IMR-90 (cell line): ENCODE measurements at regions not wholly inside any gene's neighbourhood (a gene's known extent, or its start where the extent isn't known, plus 50 kb on each side); places are given as distances from the start of the nearest gene placed in this dataset.

Experiments used
- ATAC-seq: fragments of 200-7000 bp; cut with Tn5 transposase; 2 replicates; pipeline ENCODE4 v1.9.1; 2020; ENCODE audit warnings: low read depth, mild to moderate bottlenecking, moderate library complexity
- BruUV-seq: library from RNA; stranded (reverse); fragments of 400-500 nt; replicated peaks from 2 replicates; lab custom pipeline; 2021; lab: Mats Ljungman, UMichigan
- CTCF ChIA-PET: fragments of 300-600 bp; formaldehyde crosslinking; extraction: SDS; loops from one replicate; lab custom pipeline; 2021; ENCODE audit warnings: antibody characterized with exemption; lab: Yijun Ruan, JAX
- POLR2A ChIA-PET: fragments of 300-600 bp; sonication (Branson Sonifier 250); formaldehyde crosslinking; loops from one replicate; lab custom pipeline; 2022; ENCODE audit warnings: antibody characterized with exemption; ENCODE audit not compliant: unreplicated experiment; lab: Charles Lee
- DNase-seq: peaks from one replicate; pipeline ENCODE4 v3.0.0; 2013
- H2AFZ ChIP-seq: replicated peaks from 2 replicates; pipeline ENCODE3; 2013; ENCODE audit warnings: low read length, mild to moderate bottlenecking; ENCODE audit not compliant: poor library complexity
- H2AK5ac ChIP-seq: 2 replicates; pipeline ENCODE4 v1.6.1; 2013; ENCODE audit warnings: low read depth, low read length, inconsistent platforms
- H2AK9ac ChIP-seq: replicated peaks from 2 replicates; pipeline ENCODE3; 2013; ENCODE audit warnings: mild to moderate bottlenecking, low read depth, low read length, moderate library complexity; ENCODE audit not compliant: poor library complexity
- H2BK120ac ChIP-seq: 2 replicates; pipeline ENCODE4 v1.6.1; 2013; ENCODE audit warnings: low read depth, low read length, inconsistent platforms
- H2BK15ac ChIP-seq: 3 replicates; pipeline ENCODE4 v1.6.1; 2013; ENCODE audit warnings: low read depth, low read length, inconsistent platforms
- H2BK20ac ChIP-seq: 2 replicates; pipeline ENCODE4 v1.6.1; 2013; ENCODE audit warnings: low read depth, mild to moderate bottlenecking, inconsistent platforms, low read length, moderate library complexity
- H2BK5ac ChIP-seq: 2 replicates; pipeline ENCODE4 v1.6.1; 2013; ENCODE audit warnings: mild to moderate bottlenecking, low read depth, low read length, inconsistent platforms; ENCODE audit not compliant: poor library complexity, severe bottlenecking
- H3K14ac ChIP-seq: replicated peaks from 2 replicates; pipeline ENCODE4 v1.6.1; 2013; ENCODE audit warnings: low read depth, low read length, inconsistent platforms
- H3K18ac ChIP-seq: 2 replicates; pipeline ENCODE4 v1.6.1; 2013; ENCODE audit warnings: low read depth, low read length, control low read depth
- H3K23ac ChIP-seq: 2 replicates; pipeline ENCODE4 v1.6.1; 2013; ENCODE audit warnings: low read depth, low read length, inconsistent platforms
- H3K27ac ChIP-seq: 2 replicates; pipeline ENCODE4 v1.5.1; 2013; ENCODE audit warnings: mild to moderate bottlenecking, control low read depth, low read length; ENCODE audit not compliant: insufficient read depth
- H3K27me3 ChIP-seq: 2 replicates; pipeline ENCODE4 v1.6.1; 2013; ENCODE audit warnings: low read length; ENCODE audit not compliant: control insufficient read depth, insufficient read depth
- H3K36me3 ChIP-seq: 2 replicates; pipeline ENCODE4 v1.6.1; 2013; ENCODE audit warnings: low read length, mixed read lengths; ENCODE audit not compliant: control insufficient read depth, insufficient read depth
- H3K4ac ChIP-seq: 2 replicates; pipeline ENCODE4 v1.6.1; 2013; ENCODE audit warnings: low read depth, low read length, inconsistent platforms
- H3K4me1 ChIP-seq: 2 replicates; pipeline ENCODE4 v1.6.1; 2013; ENCODE audit warnings: low read length, mixed read lengths; ENCODE audit not compliant: control insufficient read depth, insufficient read depth
- H3K4me2 ChIP-seq: 2 replicates; pipeline ENCODE4 v1.6.1; 2013; ENCODE audit warnings: low read depth, mild to moderate bottlenecking, control low read depth, low read length, moderate library complexity
- H3K4me3 ChIP-seq: 2 replicates; pipeline ENCODE4 v1.5.1; 2013; ENCODE audit warnings: low read depth, mild to moderate bottlenecking, control low read depth, low read length, moderate library complexity; ENCODE audit not compliant: insufficient read depth
- H3K56ac ChIP-seq: 2 replicates; pipeline ENCODE4 v1.6.1; 2013; ENCODE audit warnings: low read length, inconsistent platforms; ENCODE audit not compliant: insufficient read depth; ENCODE audit errors: extremely low read depth
- H3K79me1 ChIP-seq, 2 experiments: 2 replicates each; pipeline ENCODE4 v1.6.1; 2013; ENCODE audit warnings: low read length in 2 of 2, inconsistent platforms in 1 of 2, low read depth in 1 of 2
- H3K9ac ChIP-seq: 2 replicates; pipeline ENCODE4 v1.6.1; 2013; ENCODE audit warnings: low read depth, low read length, control low read depth
- H3K9me1 ChIP-seq: 2 replicates; pipeline ENCODE4 v1.6.1; 2013; ENCODE audit warnings: low read length, inconsistent platforms; ENCODE audit not compliant: insufficient read depth
- H3K9me3 ChIP-seq: 2 replicates; pipeline ENCODE4 v1.6.1; 2013; ENCODE audit warnings: low read length; ENCODE audit not compliant: control insufficient read depth, insufficient read depth
- H4K20me1 ChIP-seq: 2 replicates; pipeline ENCODE4 v1.6.1; 2013; ENCODE audit warnings: low read length, inconsistent platforms; ENCODE audit not compliant: insufficient read depth
- H4K5ac ChIP-seq: 2 replicates; pipeline ENCODE4 v1.6.1; 2013; ENCODE audit warnings: mild to moderate bottlenecking, low read depth, low read length, control low read depth
- H4K8ac ChIP-seq, 2 experiments: 2 replicates each; pipeline ENCODE4 v1.6.1; 2013; ENCODE audit warnings: low read depth in 2 of 2, low read length in 2 of 2, control low read depth in 1 of 2, inconsistent platforms in 1 of 2
- H4K91ac ChIP-seq: 2 replicates; pipeline ENCODE4 v1.6.1; 2013; ENCODE audit warnings: low read depth, low read length, inconsistent platforms; ENCODE audit not compliant: insufficient read depth
- BHLHE40 ChIP-seq: fragments of 150-350 bp; IDR thresholded peaks from 2 replicates; pipeline ENCODE4 v1.6.1; 2016; ENCODE audit warnings: mild to moderate bottlenecking, low read depth, low read length
- CEBPB ChIP-seq: IDR thresholded peaks from 2 replicates; pipeline ENCODE4 v1.6.1; 2012; ENCODE audit warnings: low read depth, low read length, improper control_type of control experiment
- CHD1 ChIP-seq: IDR thresholded peaks from 2 replicates; pipeline ENCODE4 v1.6.1; 2012; ENCODE audit warnings: low read depth, low read length, improper control_type of control experiment
- CTCF ChIP-seq: conservative IDR thresholded peaks from 2 replicates; pipeline ENCODE4 v1.5.1; 2012; ENCODE audit warnings: mild to moderate bottlenecking, low read depth, low read length, improper control_type of control experiment
- ELK1 ChIP-seq: fragments of 150-350 bp; IDR thresholded peaks from 2 replicates; pipeline ENCODE4 v1.6.1; 2016; ENCODE audit warnings: low read depth, mild to moderate bottlenecking, low read length, moderate library complexity, borderline replicate concordance
- FOS ChIP-seq: fragments of 150-350 bp; IDR thresholded peaks from 2 replicates; pipeline ENCODE4 v1.6.1; 2016; ENCODE audit warnings: low read depth, low read length
- MAZ ChIP-seq: IDR thresholded peaks from 2 replicates; pipeline ENCODE4 v1.6.1; 2012; ENCODE audit warnings: low read depth, mild to moderate bottlenecking, low read length, improper control_type of control experiment, moderate library complexity, borderline replicate concordance
- MXI1 ChIP-seq: IDR thresholded peaks from 2 replicates; pipeline ENCODE4 v1.6.1; 2012; ENCODE audit warnings: low read depth, mild to moderate bottlenecking, low read length, moderate library complexity, borderline replicate concordance
- NFE2L2 ChIP-seq: fragments of 150-350 bp; IDR thresholded peaks from 2 replicates; pipeline ENCODE4 v1.6.1; 2016; ENCODE audit warnings: low read depth, mild to moderate bottlenecking, low read length
- POLR2A ChIP-seq: IDR thresholded peaks from 2 replicates; pipeline ENCODE4 v1.6.1; 2012; ENCODE audit warnings: mild to moderate bottlenecking, low read depth, low read length
- RAD21 ChIP-seq: IDR thresholded peaks from 2 replicates; pipeline ENCODE4 v1.6.1; 2012; ENCODE audit warnings: low read length, improper control_type of control experiment
- RCOR1 ChIP-seq: IDR thresholded peaks from 2 replicates; pipeline ENCODE4 v1.6.1; 2012; ENCODE audit warnings: mild to moderate bottlenecking, low read length, improper control_type of control experiment; ENCODE audit not compliant: insufficient replicate concordance
- RFX5 ChIP-seq: IDR thresholded peaks from 2 replicates; pipeline ENCODE4 v1.8.0; 2012; ENCODE audit warnings: low read depth, mild to moderate bottlenecking, low read length, moderate library complexity
- SMC3 ChIP-seq: fragments of 150-350 bp; IDR thresholded peaks from 2 replicates; pipeline ENCODE4 v1.6.1; 2016; ENCODE audit warnings: low read depth, mild to moderate bottlenecking, antibody characterized with exemption, low read length, moderate library complexity
- USF2 ChIP-seq: fragments of 150-350 bp; IDR thresholded peaks from 2 replicates; pipeline ENCODE4 v1.6.1; 2017; ENCODE audit warnings: mild to moderate bottlenecking, antibody characterized with exemption, low read length, low read depth
- WGBS, 2 experiments: methylation state at CpG; one replicate each; pipeline versions ENCODE4 v1.1.5 to v1.1.7; 2013; ENCODE audit warnings: missing lambda C conversion rate in 2 of 2; ENCODE audit not compliant: insufficient read length in 1 of 2; ENCODE audit errors: extremely low coverage in 2 of 2; 5-methylcytosine and 5-hydroxymethylcytosine counted together
- dilution Hi-C: fragments of 300-500 bp; cut with HindIII; formaldehyde crosslinking; loops from one replicate; pipeline ENCODE4 v1.14.3; 2018; ENCODE audit warnings: low sequenced_read_pairs; ENCODE audit not compliant: unreplicated experiment
- in situ Hi-C: fragments of 300-500 bp; cut with MboI; formaldehyde crosslinking; loops from 3 replicates; pipeline ENCODE4 v1.14.3; 2019; ENCODE audit warnings: low sequenced_read_pairs, inconsistent platforms, mixed read lengths
- intact Hi-C: fragments of 100-400 bp; cut with micrococcal nuclease; formaldehyde crosslinking; loops from 2 replicates; pipeline ENCODE4 v1.10.0; 2022

- H2BK5ac ChIP-seq = no peak overlapping the region
- H3K4ac ChIP-seq = no peak overlapping the region
- H3K23ac ChIP-seq = no peak overlapping the region
- no peak overlapping the region for H3K9ac ChIP-seq
- H3K36me3 ChIP-seq = no peaks in the 10 kb centered on the region
- H4K5ac ChIP-seq = no peak overlapping the region
- ChIA-PET CTCF (no interaction called here), POLR2A (no interaction called here)
- no peaks in the 10 kb centered on the region for H3K4me1 ChIP-seq
- no peaks in the 10 kb centered on the region for H3K27me3 ChIP-seq
- BruUV-seq = no TSS peak
- H2AFZ ChIP-seq = no peak overlapping the region
- no peak overlapping the region for H3K14ac ChIP-seq
- no peaks in the 10 kb centered on the region for H3K79me1 ChIP-seq
- no peaks in the 10 kb centered on the region for H3K9me1 ChIP-seq
- no peak overlapping the region for H3K27ac ChIP-seq
- DNase-seq (no peak), ATAC-seq (no peak)
- no peak for TF ChIP-seq SMC3
- TF ChIP-seq POLR2A = no peak
- TF ChIP-seq RFX5 = no peak
- no peak for TF ChIP-seq MAZ
- no peak for TF ChIP-seq RAD21
- no peak for TF ChIP-seq ELK1
- TF ChIP-seq FOS = no peak
- no peak for TF ChIP-seq CHD1
- no peak for TF ChIP-seq RCOR1
- TF ChIP-seq NFE2L2 = no peak
- no peak for TF ChIP-seq MXI1
- TF ChIP-seq CTCF = no peak
- no peak for TF ChIP-seq CEBPB
- TF ChIP-seq USF2 = no peak
- TF ChIP-seq BHLHE40 = no peak
- dilution Hi-C loops = no loop called here
- H3K18ac ChIP-seq = no peak overlapping the region
- no peak overlapping the region for H4K8ac ChIP-seq
- no peak overlapping the region for H2AK9ac ChIP-seq
- no CpG with 5 or more reads among the region's 6 CpGs for WGBS, 2 experiments
- no peak overlapping the region for H2BK120ac ChIP-seq
- H2BK20ac ChIP-seq = no peak overlapping the region
- no peak overlapping the region for H3K56ac ChIP-seq
- H3K4me2 ChIP-seq = no peak overlapping the region
- in situ Hi-C loops = no loop called here
- H3K4me3 ChIP-seq = no peak overlapping the region
- no peaks in the 10 kb centered on the region for H4K20me1 ChIP-seq
- H4K91ac ChIP-seq = no peak overlapping the region
- intact Hi-C loops = no loop called here
- H2BK15ac ChIP-seq = no peak overlapping the region
- no peaks in the 10 kb centered on the region for H3K9me3 ChIP-seq
- no peak overlapping the region for H2AK5ac ChIP-seq
Measured at GRCh38 chr1:60877376-60877775, 205.0 kb upstream of the NFIA start.
